Fibroblast of upper back skin (primary cell): ENCODE measurements at regions not wholly inside any gene's neighbourhood (a gene's known extent, or its start where the extent isn't known, plus 50 kb on each side); places are given as distances from the start of the nearest gene placed in this dataset.
"Not testable (repeated sequence)": the region's sequence is repeated elsewhere in the genome, so short reads cannot be mapped to it uniquely, and the experiment has no call there.

Experiments used
- DNase-seq: peaks from one replicate; pipeline ENCODE4 v3.0.0-alpha.2; 2013

DNA sequence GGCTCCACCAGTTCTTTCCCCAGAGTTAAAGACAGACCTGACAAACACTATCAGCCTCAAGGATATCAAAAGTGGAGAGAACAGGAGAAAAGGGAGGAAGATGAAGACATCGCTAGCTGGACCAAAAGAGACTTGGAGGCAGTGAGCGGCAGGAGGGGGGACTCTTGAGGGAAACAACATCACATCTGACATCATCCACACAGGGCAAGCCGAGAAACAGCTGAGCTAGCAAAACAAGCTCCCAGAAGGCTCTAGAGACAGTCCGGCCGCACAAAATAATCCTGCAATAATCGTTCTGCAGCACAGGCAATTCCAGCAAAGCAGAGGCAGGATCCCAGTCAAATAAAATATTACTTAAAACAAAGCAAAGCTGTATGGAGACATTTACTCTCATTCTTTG lies 239.8 kb downstream of the EN1 start:
- no peak for DNase-seq

GRCh38 chr2:118604811-118605210 lies 242.6 kb downstream of the EN1 start:
- DNase-seq: no peak

DNA sequence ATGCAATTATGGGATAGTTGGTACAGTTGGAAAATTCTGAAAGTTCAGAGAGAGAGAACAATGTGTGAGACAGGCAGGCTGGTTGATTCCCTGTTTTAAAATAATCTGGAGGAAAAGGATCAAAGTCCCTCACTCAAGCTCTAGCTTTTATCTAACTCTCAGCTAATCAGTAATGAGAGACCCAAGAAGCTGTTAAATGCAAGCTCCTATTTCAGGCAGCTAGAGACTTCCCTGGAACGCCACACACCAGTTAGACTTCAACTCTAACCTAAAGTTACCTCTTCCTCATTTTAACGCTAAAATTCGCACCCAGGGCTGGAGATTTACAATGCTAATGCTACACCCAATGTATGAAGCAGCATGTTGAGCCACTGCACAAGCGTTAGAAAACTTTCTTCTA lies 243.1 kb downstream of the EN1 start:
- no peak for DNase-seq

DNA sequence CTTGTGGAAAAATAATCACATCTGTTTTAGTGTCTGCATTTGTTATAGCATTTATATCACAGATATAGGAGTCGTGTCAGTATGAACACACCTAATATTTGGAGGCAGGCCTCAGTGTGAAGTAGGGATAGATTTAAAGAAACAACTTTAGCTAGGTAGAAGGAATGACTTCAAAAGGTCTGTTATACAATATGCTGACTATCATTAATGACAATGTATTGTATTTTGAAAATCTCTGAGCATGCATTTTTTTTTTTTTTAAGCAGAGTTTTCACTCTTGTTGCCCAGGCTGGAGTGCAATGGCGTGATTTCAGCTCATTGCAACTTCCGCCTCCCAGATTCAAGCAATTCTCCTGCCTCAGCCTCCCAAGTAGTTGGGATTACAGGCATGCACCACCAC lies 248.3 kb downstream of the EN1 start:
- DNase-seq: no peak

GRCh38 chr2:118596620-118597019 lies 250.8 kb downstream of the EN1 start:
- no peak for DNase-seq

- DNase-seq: peak; percentile 31
Observed at GRCh38 chr2:118593257-118593656, 254.2 kb downstream of the EN1 start.

GRCh38 chr2:118591223-118591622 lies 256.2 kb downstream of the EN1 start:
- no peak for DNase-seq

DNA sequence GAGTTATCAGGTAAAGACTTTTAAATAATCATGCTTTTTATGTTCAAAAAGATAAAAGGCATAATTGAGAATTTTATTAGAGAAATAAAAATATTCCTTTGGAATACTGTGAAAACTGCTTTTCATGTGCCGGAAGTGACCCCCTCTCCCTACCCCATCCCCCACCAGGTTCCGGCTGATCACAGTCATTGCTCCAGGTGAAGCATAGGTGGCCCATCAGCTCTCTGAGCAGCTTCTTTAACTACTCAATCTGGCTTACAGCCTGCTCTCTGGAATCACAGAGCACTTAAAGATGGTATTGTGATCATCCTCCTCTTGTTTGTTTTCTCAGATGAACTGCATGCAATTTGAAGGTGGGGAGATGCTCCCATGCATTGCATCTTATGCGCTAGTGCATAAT lies 257.7 kb downstream of the EN1 start:
- DNase-seq: no peak

GRCh38 chr2:118588850-118589249 lies 258.6 kb downstream of the EN1 start:
- no peak for DNase-seq

GRCh38 chr2:118586312-118586711 lies 261.1 kb downstream of the EN1 start:
- DNase-seq: no peak

GRCh38 chr2:118584877-118585276 lies 262.6 kb downstream of the EN1 start:
- peak; percentile 43 for DNase-seq

DNA sequence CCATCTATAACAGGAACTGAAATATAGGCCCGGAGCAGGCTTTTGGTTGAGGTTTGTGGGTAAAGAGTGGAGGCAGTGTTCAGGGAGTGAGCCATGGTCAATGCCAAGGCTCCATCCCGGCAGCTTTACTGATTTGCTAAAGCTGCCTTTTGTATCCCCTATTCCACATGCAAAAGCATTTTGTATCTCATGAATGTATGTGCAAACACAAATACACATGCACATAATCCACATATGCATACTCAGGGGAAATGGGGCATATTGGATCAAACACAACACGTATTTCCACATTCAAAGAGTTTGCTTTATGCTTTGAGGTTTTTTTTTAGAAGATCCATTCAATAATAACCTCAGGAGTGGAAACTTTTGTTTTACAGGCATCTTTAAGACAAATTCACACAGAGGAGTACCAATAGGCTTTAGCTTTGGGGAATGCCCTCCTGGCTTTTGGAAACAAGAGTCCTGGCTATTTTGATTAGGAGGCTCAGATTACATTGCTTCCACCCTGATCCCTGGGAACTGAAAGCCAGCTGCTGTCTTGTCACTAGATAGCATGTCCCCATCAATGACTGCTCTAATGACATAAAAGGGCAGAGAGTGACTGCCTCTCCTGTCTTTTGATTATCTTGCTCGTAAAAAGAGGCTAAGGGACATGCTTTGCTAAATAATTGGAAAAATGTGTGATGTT lies 263.2 kb downstream of the EN1 start:
- DNase-seq: no peak

DNA sequence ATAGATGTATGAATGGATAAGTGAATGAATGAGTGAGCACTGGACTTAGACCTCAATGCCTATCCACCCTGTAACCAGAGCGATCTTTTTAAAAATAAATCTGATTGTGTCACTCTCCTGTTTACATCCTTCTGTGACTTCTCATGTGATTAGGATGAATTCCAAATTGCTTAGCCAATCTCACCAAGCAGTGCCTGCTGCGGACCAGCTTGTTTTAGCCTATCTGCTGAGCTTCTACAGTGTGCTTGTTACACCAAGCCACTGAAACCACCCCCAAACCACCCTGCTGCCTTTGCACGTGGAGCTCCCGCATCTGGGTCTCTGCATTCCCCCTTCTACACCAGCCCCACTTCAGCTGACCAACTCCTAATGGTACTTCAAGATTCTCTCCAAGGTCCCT lies 265.4 kb downstream of the EN1 start:
- no peak for DNase-seq

GRCh38 chr2:118580651-118581050 lies 266.8 kb downstream of the EN1 start:
- peak; percentile 75 for DNase-seq

DNA sequence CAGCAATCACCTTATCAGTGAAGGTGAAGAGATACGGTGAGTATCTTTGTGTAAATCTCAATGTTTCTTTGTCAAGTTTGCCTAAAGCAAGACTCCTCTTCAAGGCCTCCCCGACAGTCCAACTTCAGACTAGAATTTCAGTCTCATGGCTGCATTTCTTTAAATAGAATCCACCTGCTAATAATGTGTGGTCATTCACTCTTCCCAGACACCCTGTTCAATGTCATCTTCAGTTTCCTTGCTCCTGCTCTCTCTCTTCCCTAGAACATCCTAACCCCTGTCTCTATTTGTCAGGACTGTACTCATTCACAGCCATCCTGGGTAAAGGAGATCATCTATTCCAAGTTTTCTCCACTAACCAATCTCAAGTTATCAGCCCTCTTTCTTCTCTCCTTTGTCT lies 267.3 kb downstream of the EN1 start:
- DNase-seq: no peak

GRCh38 chr2:118577202-118577601 lies 270.2 kb downstream of the EN1 start:
- peak; percentile 55 for DNase-seq

- DNase-seq: peak; percentile 92
Observed at GRCh38 chr2:118576109-118576855, 271.2 kb downstream of the EN1 start.

- not testable (repeated sequence) for DNase-seq
Observed at GRCh38 chr2:118572380-118572779, 275.1 kb downstream of the EN1 start.

- DNase-seq: peak; percentile 23
Observed at GRCh38 chr2:118569876-118570535, 277.4 kb downstream of the EN1 start.

GRCh38 chr2:118568700-118569099 lies 278.7 kb downstream of the EN1 start:
- no peak for DNase-seq

DNA sequence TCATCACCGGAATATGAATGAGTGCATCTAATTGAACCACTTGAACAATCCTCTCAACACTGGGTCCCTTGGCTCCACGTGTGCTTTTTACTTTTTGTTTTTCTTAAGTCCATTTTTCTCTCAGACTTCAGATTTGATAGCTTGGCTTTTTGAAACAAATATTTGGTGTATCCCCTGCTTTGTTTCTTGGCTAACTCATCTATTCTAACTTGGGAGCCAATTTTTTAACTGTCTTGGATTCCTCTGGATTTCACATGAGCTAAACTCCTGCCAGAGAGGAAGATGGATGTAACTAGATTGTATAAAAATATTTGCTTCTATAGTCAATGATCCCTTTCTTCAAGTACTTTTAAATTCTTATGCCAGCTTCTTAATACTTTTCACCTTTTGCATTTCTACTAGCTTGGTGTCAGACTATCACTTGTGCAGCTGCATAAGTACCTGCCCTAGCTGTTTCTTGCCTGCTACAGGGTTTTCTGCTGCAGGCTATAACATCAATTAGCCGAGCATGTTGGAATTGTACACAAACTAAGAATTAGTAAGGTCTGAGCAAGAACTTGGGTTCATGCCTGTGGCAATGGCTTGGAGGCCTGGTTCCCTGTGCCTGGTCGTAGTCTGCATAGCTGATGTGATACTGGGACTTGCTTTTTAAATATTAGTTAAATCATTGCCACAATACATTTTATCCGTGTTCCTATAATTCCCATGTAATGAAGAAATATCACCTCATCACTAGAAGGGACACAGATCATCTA lies 281.5 kb downstream of the EN1 start:
- peak; percentile 40 for DNase-seq

DNA sequence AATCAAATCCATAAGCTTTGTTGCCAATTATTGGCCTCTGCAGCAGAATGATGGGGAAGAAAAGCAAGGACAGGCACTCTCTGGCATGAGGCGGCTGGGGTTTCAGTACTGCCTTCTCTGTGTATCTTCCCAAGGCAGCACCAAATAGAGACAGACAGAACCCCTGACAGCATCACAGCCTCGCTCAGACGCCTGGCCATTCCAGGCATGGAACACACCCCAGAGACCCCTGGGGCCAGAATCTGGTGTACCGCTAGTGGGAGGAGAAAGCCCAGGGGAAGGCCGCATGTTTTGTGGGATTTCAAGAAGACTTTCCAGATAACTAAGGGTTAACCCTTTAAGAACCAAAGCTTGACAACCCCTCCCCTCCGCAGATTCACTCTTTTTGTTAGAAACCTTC lies 282.1 kb downstream of the EN1 start:
- no peak for DNase-seq

- DNase-seq: no peak
Observed at GRCh38 chr2:118562144-118562543, 285.3 kb downstream of the EN1 start.
